ENCODE measurements at regions not wholly inside any gene's neighbourhood (a gene's known extent, or its start where the extent isn't known, plus 50 kb on each side); places are given as distances from the start of the nearest gene placed in this dataset.

DNA sequence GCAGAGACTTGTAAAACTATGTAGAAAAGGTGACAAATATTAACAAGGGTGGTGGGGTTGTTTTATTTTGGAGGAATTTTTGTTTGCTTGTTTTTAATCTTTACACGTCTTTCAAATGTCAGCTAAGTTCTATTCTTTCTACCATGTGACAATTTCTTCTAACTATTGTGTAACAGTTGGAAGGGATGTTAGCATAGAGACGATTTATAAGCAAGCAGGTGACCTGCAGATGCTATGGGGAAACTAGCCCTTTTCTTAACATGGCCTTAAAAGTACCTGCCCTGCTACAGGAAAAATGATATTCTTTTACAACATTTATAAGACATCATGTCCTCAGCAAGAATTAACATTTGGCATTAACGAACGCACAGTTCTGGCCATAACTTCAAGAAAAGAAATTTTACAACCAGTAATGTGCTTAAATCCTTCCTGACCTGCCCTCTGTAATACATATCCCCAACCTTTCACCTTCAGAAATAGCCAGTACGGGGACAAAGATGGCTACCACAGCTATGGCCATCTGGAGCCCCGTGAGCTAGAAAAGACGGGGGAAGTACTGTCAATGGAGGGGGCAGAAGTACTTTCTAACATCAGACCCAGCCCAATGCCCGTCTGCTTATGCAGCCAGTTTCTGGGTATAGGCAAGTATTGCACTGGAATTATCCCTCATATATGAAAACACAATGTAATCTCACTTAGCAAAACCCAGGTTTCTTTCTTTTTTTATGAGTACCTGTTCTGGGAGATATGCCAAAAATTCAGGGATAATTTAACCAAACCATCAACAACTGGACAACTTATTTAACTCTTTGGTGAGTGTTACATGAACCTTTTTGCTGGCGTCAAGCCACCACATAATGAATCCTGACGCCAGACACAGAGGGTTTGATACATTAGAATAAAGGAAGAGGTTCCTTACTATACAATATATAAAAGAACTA, 67.7 kb upstream of the NR2F2 start:
- FAIRE-seq (no peak), DNase-seq (ENCODE audit: insufficient read length, low spot score) (no peak)
- TF ChIP-seq POLR2A (IDR thresholded peaks at IDR 0.05; ENCODE audit: low read depth, low read length) (no peak), TAF1 (IDR thresholded peaks at IDR 0.05; ENCODE audit: low read depth, low read length) (no peak), PAX5 (IDR thresholded peaks at IDR 0.05; ENCODE audit: insufficient read depth, low read length, severe bottlenecking) (no peak), POU2F2 (IDR thresholded peaks at IDR 0.05; ENCODE audit: low read depth, low read length) (no peak), POLR2AphosphoS5 (IDR thresholded peaks at IDR 0.05; ENCODE audit: low read depth, low read length) (no peak), SPI1 (IDR thresholded peaks at IDR 0.05; ENCODE audit: low read depth, low read length) (no peak)

DNA sequence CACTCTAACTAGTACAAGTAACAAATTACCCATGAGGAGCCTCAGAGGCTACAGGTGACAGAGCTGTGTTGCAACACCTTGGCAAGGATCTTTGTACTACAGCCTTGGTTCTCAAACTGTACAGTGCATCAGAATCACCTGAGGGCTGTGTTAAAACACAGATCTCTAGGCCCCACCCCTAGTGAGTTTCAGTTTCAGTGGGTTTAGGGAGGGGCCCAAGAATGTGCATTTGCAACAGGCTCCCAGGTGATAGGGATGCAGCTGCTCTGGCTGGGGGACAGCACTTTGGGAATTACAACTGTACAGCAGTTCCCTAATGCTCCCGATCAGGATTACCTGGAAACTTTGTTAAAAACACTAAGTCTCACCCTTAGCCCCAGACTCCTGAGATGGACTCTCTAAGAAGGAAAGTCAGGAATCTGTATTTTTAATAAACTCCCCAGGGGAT, 66.1 kb upstream of the NR2F2 start:
- FAIRE-seq = no peak
- DNase-seq (ENCODE audit: insufficient read length, low spot score) = no peak
- TF ChIP-seq PAX5 (IDR thresholded peaks at IDR 0.05; ENCODE audit: insufficient read depth, low read length, severe bottlenecking) (no peak), POU2F2 (IDR thresholded peaks at IDR 0.05; ENCODE audit: low read depth, low read length) (no peak), POLR2A (IDR thresholded peaks at IDR 0.05; ENCODE audit: low read depth, low read length) (no peak), SPI1 (IDR thresholded peaks at IDR 0.05; ENCODE audit: low read depth, low read length) (no peak), TAF1 (IDR thresholded peaks at IDR 0.05; ENCODE audit: low read depth, low read length) (no peak), POLR2AphosphoS5 (IDR thresholded peaks at IDR 0.05; ENCODE audit: low read depth, low read length) (no peak)

DNA sequence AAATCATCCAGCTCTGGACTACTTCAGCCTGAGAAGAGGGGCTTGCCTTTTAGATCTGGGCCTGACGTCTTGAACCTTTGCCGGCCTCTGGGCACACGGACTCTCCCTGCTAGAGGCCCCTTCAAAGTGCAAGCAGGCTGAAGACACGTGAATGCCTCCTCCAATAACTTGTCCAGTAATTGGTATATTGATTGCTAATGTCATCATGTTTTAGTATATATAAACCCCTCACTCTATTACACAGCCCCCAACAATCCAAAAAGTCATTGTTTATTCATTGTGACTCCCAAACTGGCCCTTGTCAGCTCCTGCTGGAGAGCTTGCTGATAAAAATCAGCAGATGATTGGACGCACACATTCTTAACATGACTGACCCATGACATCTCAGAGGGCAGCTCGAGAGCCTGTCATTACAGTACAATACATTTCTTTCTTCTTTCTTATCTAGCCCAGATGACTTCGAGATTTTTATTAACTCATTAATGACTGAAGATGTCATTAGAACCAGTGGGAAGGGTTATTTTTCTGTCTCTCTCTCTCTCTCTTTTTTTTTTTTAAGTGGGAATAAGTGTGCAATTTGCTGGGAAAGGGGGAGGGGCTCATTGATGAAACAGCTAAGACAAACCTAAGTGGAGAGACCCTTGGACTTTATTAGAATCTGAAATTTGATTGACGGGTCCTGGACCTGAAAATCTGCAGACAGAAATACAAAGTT, 65.5 kb upstream of the NR2F2 start:
- FAIRE-seq (no peak), DNase-seq (ENCODE audit: insufficient read length, low spot score) (no peak)
- TF ChIP-seq TAF1 (IDR thresholded peaks at IDR 0.05; ENCODE audit: low read depth, low read length) = no peak
- TF ChIP-seq POU2F2 (IDR thresholded peaks at IDR 0.05; ENCODE audit: low read depth, low read length) = no peak
- TF ChIP-seq POLR2AphosphoS5 (IDR thresholded peaks at IDR 0.05; ENCODE audit: low read depth, low read length) = no peak
- TF ChIP-seq POLR2A (IDR thresholded peaks at IDR 0.05; ENCODE audit: low read depth, low read length) = no peak
- TF ChIP-seq PAX5 (IDR thresholded peaks at IDR 0.05; ENCODE audit: insufficient read depth, low read length, severe bottlenecking) = no peak
- TF ChIP-seq SPI1 (IDR thresholded peaks at IDR 0.05; ENCODE audit: low read depth, low read length) = no peak

DNA sequence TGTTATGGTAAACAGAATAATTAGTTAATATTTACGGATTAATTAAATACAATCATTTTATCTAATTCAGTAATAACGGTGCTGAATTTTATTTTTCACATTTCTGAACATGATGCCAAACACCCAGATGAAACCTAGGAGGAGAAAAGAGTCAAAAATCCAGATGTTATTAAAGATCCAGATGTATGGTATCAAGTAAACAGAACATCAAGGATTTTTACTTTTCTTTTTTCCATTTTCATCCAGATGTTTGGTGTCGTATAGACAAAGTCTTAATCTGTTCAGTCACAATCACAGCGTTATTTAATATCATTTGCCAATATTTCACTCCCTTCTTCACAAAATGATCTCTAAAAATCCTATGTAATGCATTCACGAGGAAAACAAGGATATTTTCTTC, 64.0 kb upstream of the NR2F2 start:
- DNase-seq (ENCODE audit: insufficient read length, low spot score) (no peak), FAIRE-seq (no peak)
- TF ChIP-seq POLR2AphosphoS5 (IDR thresholded peaks at IDR 0.05; ENCODE audit: low read depth, low read length) (no peak), SPI1 (IDR thresholded peaks at IDR 0.05; ENCODE audit: low read depth, low read length) (no peak), POU2F2 (IDR thresholded peaks at IDR 0.05; ENCODE audit: low read depth, low read length) (no peak), TAF1 (IDR thresholded peaks at IDR 0.05; ENCODE audit: low read depth, low read length) (no peak), PAX5 (IDR thresholded peaks at IDR 0.05; ENCODE audit: insufficient read depth, low read length, severe bottlenecking) (no peak), POLR2A (IDR thresholded peaks at IDR 0.05; ENCODE audit: low read depth, low read length) (no peak)

DNA sequence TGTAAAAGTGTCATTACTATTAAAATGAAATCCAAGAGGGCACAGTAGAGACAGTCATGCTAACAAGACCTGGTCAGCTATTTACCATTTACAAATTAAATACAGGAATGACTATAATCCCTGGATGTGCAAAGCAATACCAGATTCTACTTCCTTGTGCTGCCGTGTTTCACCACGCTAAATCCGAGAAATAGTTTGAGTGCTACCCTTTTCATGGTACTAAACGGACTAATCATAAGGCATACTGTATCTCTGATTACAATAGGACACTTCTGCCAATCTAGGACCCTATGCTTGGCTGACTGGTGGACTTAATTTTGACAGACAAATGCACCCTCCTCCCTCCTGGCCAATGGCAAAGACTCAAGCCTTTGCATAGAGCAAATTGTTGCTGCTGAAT, 63.0 kb upstream of the NR2F2 start:
- no peak for TF ChIP-seq TAF1 (IDR thresholded peaks at IDR 0.05; ENCODE audit: low read depth, low read length)
- TF ChIP-seq POU2F2 (IDR thresholded peaks at IDR 0.05; ENCODE audit: low read depth, low read length) = no peak
- no peak for TF ChIP-seq POLR2AphosphoS5 (IDR thresholded peaks at IDR 0.05; ENCODE audit: low read depth, low read length)
- no peak for TF ChIP-seq POLR2A (IDR thresholded peaks at IDR 0.05; ENCODE audit: low read depth, low read length)
- no peak for TF ChIP-seq PAX5 (IDR thresholded peaks at IDR 0.05; ENCODE audit: insufficient read depth, low read length, severe bottlenecking)
- TF ChIP-seq SPI1 (IDR thresholded peaks at IDR 0.05; ENCODE audit: low read depth, low read length) = no peak
- DNase-seq (ENCODE audit: insufficient read length, low spot score) (no peak), FAIRE-seq (no peak)

DNA sequence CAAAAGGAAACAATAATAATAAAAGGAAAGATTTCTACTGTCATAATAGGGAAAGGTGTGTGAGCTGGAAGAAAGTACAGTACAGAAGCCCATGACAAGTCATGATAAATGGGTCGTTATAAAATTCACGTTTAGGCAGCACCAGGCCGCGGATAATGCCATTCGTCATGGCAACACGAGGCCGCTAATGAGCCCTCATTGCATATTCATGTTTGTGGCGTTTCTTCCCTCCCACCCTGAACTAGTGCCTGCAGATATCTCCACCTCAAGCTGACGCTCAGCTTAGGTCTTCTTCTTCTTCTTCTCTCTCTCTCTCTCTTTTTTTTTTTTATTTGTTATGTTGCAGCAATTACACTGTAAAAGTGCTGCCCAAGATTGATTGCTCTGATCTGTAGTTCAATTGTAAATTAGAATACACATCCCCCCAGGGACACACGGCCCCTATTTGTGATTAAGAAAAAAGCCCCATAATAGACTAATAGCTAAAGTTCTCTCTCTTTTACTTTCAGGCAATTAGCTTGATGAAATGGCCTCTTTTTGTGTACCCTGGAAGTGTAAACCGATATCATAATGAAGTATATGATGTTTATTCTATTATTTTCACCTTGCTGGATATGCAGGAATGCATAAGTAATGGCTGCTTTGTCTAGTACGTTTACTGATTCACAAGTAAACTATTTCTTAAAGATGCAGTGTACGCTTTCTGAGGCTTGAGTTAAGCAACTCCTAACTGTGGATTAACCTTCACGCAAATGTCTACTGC, 61.9 kb upstream of the NR2F2 start:
- TF ChIP-seq POLR2AphosphoS5 (IDR thresholded peaks at IDR 0.05; ENCODE audit: low read depth, low read length) (no peak), PAX5 (IDR thresholded peaks at IDR 0.05; ENCODE audit: insufficient read depth, low read length, severe bottlenecking) (no peak), POLR2A (IDR thresholded peaks at IDR 0.05; ENCODE audit: low read depth, low read length) (no peak), SPI1 (IDR thresholded peaks at IDR 0.05; ENCODE audit: low read depth, low read length) (no peak), TAF1 (IDR thresholded peaks at IDR 0.05; ENCODE audit: low read depth, low read length) (no peak), POU2F2 (IDR thresholded peaks at IDR 0.05; ENCODE audit: low read depth, low read length) (no peak)
- no peak for DNase-seq (ENCODE audit: insufficient read length, low spot score)
- FAIRE-seq = no peak

DNA sequence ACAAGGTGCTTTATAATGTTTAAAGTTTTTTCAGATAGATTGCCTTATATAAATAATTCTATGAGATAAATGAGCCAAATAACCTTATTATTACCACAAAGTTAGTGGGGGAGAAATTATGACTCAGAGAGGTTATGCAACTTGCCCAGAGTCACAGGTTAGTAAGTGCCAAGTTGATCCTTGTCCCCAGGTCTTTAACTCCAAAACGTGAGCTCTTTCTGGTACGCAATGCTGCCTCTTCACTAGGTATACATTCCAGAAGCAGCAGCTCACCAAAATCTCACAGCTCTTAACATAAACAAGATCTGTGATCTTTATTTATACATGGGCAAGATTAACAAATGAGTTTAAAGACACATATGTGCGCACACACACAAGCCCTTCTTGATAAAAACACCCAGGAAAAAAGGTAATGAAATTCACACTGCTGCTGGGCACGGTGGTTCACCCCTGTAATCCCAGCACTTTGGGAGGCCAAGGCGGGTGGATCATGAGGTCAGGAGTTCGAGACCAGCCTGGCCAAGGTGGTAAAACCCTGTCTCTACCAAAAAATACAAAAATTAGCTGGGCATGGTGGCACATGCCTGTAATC, 59.8 kb upstream of the NR2F2 start:
- no peak for FAIRE-seq
- no peak for DNase-seq (ENCODE audit: insufficient read length, low spot score)

DNA sequence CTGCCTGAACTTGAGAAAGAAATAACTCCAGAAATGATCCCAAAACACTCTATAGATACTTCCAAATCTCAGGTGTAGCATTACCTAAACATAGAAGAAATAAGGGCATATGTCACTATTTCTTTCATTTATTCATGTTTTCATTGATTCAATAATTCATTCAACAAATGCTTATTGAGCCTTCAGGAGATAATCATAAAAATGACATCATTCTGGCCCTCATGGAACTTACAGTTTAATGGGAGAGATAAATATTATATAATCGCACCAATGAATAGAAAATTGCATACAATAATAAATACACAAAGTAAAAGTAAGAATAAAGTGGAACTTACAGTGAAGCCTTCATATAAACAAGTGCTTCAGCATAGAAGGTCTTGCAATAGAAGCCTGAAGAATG, 58.1 kb upstream of the NR2F2 start:
- TF ChIP-seq TAF1 (IDR thresholded peaks at IDR 0.05; ENCODE audit: low read depth, low read length) = no peak
- TF ChIP-seq POLR2AphosphoS5 (IDR thresholded peaks at IDR 0.05; ENCODE audit: low read depth, low read length) = no peak
- TF ChIP-seq PAX5 (IDR thresholded peaks at IDR 0.05; ENCODE audit: insufficient read depth, low read length, severe bottlenecking) = no peak
- no peak for TF ChIP-seq POLR2A (IDR thresholded peaks at IDR 0.05; ENCODE audit: low read depth, low read length)
- TF ChIP-seq SPI1 (IDR thresholded peaks at IDR 0.05; ENCODE audit: low read depth, low read length) = no peak
- TF ChIP-seq POU2F2 (IDR thresholded peaks at IDR 0.05; ENCODE audit: low read depth, low read length) = no peak
- DNase-seq (ENCODE audit: insufficient read length, low spot score) (no peak), FAIRE-seq (no peak)

More for the DNA sequence above, 59.8 kb upstream of the NR2F2 start:
- TF ChIP-seq SPI1 (IDR thresholded peaks at IDR 0.05; ENCODE audit: low read depth, low read length) (no peak), POU2F2 (IDR thresholded peaks at IDR 0.05; ENCODE audit: low read depth, low read length) (no peak), POLR2A (IDR thresholded peaks at IDR 0.05; ENCODE audit: low read depth, low read length) (no peak), POLR2AphosphoS5 (IDR thresholded peaks at IDR 0.05; ENCODE audit: low read depth, low read length) (no peak), PAX5 (IDR thresholded peaks at IDR 0.05; ENCODE audit: insufficient read depth, low read length, severe bottlenecking) (no peak), TAF1 (IDR thresholded peaks at IDR 0.05; ENCODE audit: low read depth, low read length) (no peak)

Data from GM12891 (cell line).